Endothelial cell (in vitro differentiated cells): ENCODE measurements at regions not wholly inside any gene's neighbourhood (a gene's known extent, or its start where the extent isn't known, plus 50 kb on each side); places are given as distances from the start of the nearest gene placed in this dataset.

Experiments
- DNase-seq: peaks from one replicate; pipeline ENCODE4 v3.0.0; 2021; ENCODE audit warnings: low spot score
- H3K27ac Mint-ChIP-seq: one replicate; pipeline ENCODE4 v1.8.0; 2021; ENCODE audit warnings: mixed read lengths, inconsistent platforms; ENCODE audit not compliant: unreplicated experiment
- H3K27me3 Mint-ChIP-seq: one replicate; pipeline ENCODE4 v1.8.0; 2021; ENCODE audit warnings: mild to moderate bottlenecking, moderate library complexity, mixed read lengths, inconsistent platforms; ENCODE audit not compliant: unreplicated experiment
- H3K36me3 Mint-ChIP-seq: one replicate; pipeline ENCODE4 v1.8.0; 2021; ENCODE audit warnings: mild to moderate bottlenecking, low read depth, mixed read lengths, inconsistent platforms; ENCODE audit not compliant: unreplicated experiment
- H3K4me1 Mint-ChIP-seq: one replicate; pipeline ENCODE4 v1.8.0; 2021; ENCODE audit warnings: mild to moderate bottlenecking, mixed read lengths, inconsistent platforms; ENCODE audit not compliant: unreplicated experiment
- H3K4me3 Mint-ChIP-seq: one replicate; pipeline ENCODE4 v1.8.0; 2021; ENCODE audit warnings: mild to moderate bottlenecking, mixed read lengths, inconsistent platforms; ENCODE audit not compliant: unreplicated experiment
- H3K9me3 Mint-ChIP-seq: one replicate; pipeline ENCODE4 v1.8.0; 2021; ENCODE audit warnings: mixed read lengths, inconsistent platforms; ENCODE audit not compliant: unreplicated experiment
- TF ChIP-seq, protein P1 (sequence below): fragments of 200-600 bp; sonication (generic); IDR thresholded peaks from one replicate; pipeline ENCODE4 v1.5.0; 2021; ENCODE audit warnings: antibody characterized with exemption; ENCODE audit not compliant: unreplicated experiment

DNA sequence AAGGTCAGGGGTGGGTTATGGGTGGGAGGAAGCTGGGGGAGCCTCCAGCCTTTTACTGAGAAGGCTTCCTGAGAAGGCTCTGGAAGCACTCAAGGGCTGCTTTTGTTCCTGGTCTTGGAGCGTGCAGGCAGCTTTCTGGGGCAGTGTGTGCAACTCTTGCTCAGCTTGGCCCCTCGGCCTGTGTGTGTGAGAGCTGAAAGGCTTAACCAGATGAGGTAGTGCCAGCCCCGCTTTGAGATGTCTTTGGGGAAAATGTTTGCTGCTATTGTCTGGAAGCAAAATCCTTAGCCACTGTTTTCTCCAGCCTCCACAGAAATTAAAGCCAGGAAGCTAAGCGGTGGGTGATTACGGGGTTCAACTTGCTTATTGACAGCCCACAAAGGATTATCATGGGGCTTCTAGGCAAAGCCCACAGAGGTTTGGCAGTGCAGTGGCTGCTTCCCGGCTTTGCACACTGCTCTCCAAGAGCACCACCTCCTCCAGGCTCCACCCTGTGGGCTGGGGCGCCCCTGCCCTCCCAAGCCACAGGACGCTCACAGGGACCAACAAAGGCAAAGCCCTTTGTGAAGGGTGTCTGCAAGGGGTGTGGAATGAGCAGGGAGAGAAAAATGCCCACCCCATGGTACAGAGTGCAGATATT is 121.7 kb upstream of the TLE3 start:
- no peak overlapping the region for H3K4me3 Mint-ChIP-seq
- DNase-seq = no peak
- TF ChIP-seq, protein P1, sequence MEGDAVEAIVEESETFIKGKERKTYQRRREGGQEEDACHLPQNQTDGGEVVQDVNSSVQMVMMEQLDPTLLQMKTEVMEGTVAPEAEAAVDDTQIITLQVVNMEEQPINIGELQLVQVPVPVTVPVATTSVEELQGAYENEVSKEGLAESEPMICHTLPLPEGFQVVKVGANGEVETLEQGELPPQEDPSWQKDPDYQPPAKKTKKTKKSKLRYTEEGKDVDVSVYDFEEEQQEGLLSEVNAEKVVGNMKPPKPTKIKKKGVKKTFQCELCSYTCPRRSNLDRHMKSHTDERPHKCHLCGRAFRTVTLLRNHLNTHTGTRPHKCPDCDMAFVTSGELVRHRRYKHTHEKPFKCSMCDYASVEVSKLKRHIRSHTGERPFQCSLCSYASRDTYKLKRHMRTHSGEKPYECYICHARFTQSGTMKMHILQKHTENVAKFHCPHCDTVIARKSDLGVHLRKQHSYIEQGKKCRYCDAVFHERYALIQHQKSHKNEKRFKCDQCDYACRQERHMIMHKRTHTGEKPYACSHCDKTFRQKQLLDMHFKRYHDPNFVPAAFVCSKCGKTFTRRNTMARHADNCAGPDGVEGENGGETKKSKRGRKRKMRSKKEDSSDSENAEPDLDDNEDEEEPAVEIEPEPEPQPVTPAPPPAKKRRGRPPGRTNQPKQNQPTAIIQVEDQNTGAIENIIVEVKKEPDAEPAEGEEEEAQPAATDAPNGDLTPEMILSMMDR = no peak
- H3K36me3 Mint-ChIP-seq = no peaks in the 10 kb centered on the region
- peaks cover 3% of the 10 kb centered on the region for H3K27me3 Mint-ChIP-seq
- H3K4me1 Mint-ChIP-seq = peaks cover 15% of the 10 kb centered on the region
- H3K9me3 Mint-ChIP-seq = no peaks in the 10 kb centered on the region
- no peak overlapping the region for H3K27ac Mint-ChIP-seq

DNA sequence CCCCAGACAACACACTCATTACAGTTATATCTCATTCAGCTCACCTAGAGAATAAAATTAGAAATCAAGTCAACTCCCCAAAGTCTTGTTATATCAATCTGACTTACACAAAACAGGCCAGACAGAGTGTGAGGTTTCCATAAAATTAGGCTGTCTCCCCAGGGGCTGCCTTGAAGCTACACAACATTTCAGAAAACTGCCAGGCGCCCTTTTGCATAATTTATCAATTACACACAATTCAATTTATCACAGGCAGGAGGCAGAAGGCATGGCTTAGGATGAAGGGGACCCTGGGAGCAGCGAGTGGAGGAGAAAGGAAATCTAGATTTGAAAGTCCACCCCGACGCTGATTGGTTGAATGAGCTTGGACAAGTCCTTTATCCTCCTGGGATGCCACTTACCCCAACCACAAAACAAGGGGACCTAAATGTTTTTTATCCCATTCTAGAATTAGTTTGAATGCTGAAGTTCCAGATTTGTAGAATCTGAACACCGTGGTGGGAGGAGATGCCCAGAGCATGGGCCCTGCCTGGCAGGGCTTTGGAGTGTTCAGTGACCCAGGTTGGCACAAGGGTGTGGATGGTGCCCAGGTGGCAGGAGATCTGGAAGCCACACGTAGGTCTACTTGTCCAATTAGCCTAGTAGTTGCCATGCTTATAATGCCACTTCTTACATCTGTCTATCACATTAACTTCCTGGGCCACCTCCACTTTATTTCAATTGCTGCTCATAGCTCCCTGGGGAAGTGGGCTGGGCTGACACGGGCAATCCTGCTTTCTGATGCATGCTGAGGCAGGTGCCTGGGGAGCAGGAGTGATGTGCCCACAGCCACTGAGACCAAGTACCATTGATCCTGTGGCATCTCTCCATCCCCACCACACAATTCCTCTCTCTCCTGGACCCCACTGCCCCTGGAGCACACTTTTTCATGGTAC is 119.8 kb upstream of the TLE3 start:
- Mint-ChIP-seq H3K4me1 (peaks cover 9% of the 10 kb centered on the region), H3K27ac (no peak overlapping the region), H3K4me3 (no peak overlapping the region), H3K27me3 (peaks cover 3% of the 10 kb centered on the region), H3K9me3 (no peaks in the 10 kb centered on the region), H3K36me3 (no peaks in the 10 kb centered on the region)
- no peak for DNase-seq
- TF ChIP-seq, protein P1 = no peak

DNA sequence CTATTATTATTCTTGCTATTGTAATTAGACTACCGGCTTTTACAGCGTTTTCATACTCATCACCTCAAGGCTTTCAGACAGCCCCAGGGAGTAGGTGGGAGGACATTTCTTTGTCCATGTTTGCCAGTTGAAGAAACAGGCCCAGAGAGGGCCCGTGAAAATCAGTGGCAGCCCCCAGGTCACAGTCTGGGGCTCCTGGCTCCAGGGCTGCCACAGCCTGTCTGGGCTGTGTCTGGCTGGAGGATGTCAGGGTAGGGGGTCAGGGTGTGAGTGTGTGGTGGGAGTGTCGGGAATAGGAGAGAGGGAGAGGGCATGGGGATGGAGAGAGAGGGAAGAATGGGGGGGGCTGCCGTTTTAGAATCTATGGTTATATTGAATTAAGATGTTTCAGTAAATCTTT is 118.2 kb upstream of the TLE3 start:
- TF ChIP-seq, protein P1 = no peak
- peaks cover 7% of the 10 kb centered on the region for H3K4me1 Mint-ChIP-seq
- no peaks in the 10 kb centered on the region for H3K36me3 Mint-ChIP-seq
- no peak for DNase-seq
- H3K27me3 Mint-ChIP-seq = peaks cover 3% of the 10 kb centered on the region
- H3K27ac Mint-ChIP-seq = no peak overlapping the region
- H3K9me3 Mint-ChIP-seq = no peaks in the 10 kb centered on the region
- no peak overlapping the region for H3K4me3 Mint-ChIP-seq

DNA sequence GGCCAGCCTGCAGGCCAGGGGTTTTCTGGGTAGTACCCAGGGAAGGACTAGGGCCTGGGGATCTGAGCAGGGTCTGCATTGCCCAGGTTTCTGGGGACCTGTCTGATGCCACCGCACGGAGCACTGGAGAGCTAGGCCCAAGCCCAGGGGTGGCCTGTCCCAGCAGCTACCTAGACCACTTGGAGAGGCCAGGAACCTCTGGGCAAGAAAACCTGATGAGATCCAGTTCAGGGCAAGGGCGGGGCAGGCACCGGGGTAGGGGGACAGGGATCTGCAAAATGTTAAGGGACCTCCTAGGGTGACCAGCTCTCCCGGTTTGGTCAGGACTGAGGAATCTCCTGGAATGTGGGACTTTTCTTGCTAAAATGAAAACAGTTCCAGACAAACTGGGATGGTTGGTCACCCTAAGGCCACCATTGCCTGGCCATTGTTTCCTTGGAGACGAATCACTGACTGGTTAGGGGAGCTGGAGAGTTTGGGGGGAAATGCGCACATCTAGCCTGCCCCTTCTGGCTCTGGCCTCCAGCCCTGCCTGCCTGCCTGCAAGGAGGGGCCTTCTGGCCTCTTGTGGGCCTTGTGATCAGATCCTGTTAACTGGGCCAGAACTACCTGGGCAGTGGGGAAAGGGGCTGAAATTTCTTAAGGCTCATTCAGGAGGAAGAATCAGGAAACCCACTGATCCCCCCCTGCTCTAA is 117.4 kb upstream of the TLE3 start:
- no peak for DNase-seq
- Mint-ChIP-seq H3K4me3 (no peak overlapping the region), H3K9me3 (no peaks in the 10 kb centered on the region), H3K27ac (no peak overlapping the region), H3K27me3 (peaks cover 3% of the 10 kb centered on the region), H3K36me3 (no peaks in the 10 kb centered on the region), H3K4me1 (peaks cover 7% of the 10 kb centered on the region)
- TF ChIP-seq, protein P1 = no peak
